ENCODE measurements at regions not wholly inside any gene's neighbourhood (a gene's known extent, or its start where the extent isn't known, plus 50 kb on each side); places are given as distances from the start of the nearest gene placed in this dataset.

GRCh38 chr6:51502996-51503395 lies 584.4 kb downstream of the PKHD1 start:
- ChIA-PET POLR2A (no interaction called here), CTCF (ENCODE audit: low intra/inter-chr PET ratio, low total read pairs) (no interaction called here)
- no TSS peak for BruUV-seq (replicated peaks)
- H3K27ac ChIP-seq (ENCODE audit: extremely low read length, insufficient read depth, low read length) = no peak overlapping the region
- no peak overlapping the region for H3K4me2 ChIP-seq (ENCODE audit: low read depth, low read length)
- H4K20me1 ChIP-seq (ENCODE audit: insufficient read depth, low read length) = no peaks in the 10 kb centered on the region
- no peaks in the 10 kb centered on the region for H3K79me2 ChIP-seq (ENCODE audit: insufficient read depth, low read length)
- no peaks in the 10 kb centered on the region for H3K36me3 ChIP-seq (replicated peaks in 1 of 2; ENCODE audit: control insufficient read depth in 1 of 2, insufficient read depth in 2 of 2, low read length in 2 of 2)
- TF ChIP-seq CSRNP2 (CRISPR knock-in tag; conservative IDR thresholded peaks at IDR 0.05; ENCODE audit: low read depth) = no peak
- no peak for TF ChIP-seq KAT2B (IDR thresholded peaks at IDR 0.05; ENCODE audit: borderline replicate concordance, low read depth, low read length)
- TF ChIP-seq ZNF615 (CRISPR knock-in tag; IDR thresholded peaks at IDR 0.05; ENCODE audit: borderline replicate concordance) = no peak
- TF ChIP-seq EZH2 (conservative IDR thresholded peaks at IDR 0.05; ENCODE audit: low read depth, low read length) = no peak
- no peak for TF ChIP-seq CBFB (CRISPR knock-in tag; IDR thresholded peaks at IDR 0.05)
- TF ChIP-seq PAF1 (CRISPR knock-in tag; IDR thresholded peaks at IDR 0.05) = no peak
- no peak for TF ChIP-seq EEA1 (CRISPR knock-in tag; IDR thresholded peaks at IDR 0.05; ENCODE audit: borderline replicate concordance)
- TF ChIP-seq NRL (CRISPR knock-in tag; IDR thresholded peaks at IDR 0.05; ENCODE audit: borderline replicate concordance) = no peak
- no peak for TF ChIP-seq KDM4B (CRISPR knock-in tag; IDR thresholded peaks at IDR 0.05)
- TF ChIP-seq ZFP82 (CRISPR knock-in tag; IDR thresholded peaks at IDR 0.05; ENCODE audit: borderline replicate concordance) = no peak
- no peak for TF ChIP-seq RBAK (CRISPR knock-in tag; IDR thresholded peaks at IDR 0.05)
- TF ChIP-seq TMF1 (CRISPR knock-in tag; IDR thresholded peaks at IDR 0.05; ENCODE audit: low read depth) = no peak
- no peak for TF ChIP-seq ZHX1 (CRISPR knock-in tag; IDR thresholded peaks at IDR 0.05; ENCODE audit: low read depth)
- TF ChIP-seq ZNF713 (CRISPR knock-in tag; IDR thresholded peaks at IDR 0.05) = no peak
- TF ChIP-seq NCOR1 (IDR thresholded peaks at IDR 0.05; ENCODE audit: borderline replicate concordance, low read length) = no peak
- no peak for TF ChIP-seq SSRP1 (CRISPR knock-in tag; IDR thresholded peaks at IDR 0.05)
- TF ChIP-seq ZNF580 (CRISPR knock-in tag; IDR thresholded peaks at IDR 0.05; ENCODE audit: borderline replicate concordance, low read depth) = no peak
- H3K9me3 ChIP-seq (ENCODE audit: low read length) = no peaks in the 10 kb centered on the region
- ATAC-seq = no peak
- H3K27me3 ChIP-seq (ENCODE audit: control insufficient read depth in 1 of 2, insufficient read depth in 2 of 2, low read length in 2 of 2) = no peaks in the 10 kb centered on the region
- H2AFZ ChIP-seq (ENCODE audit: low read length) = no peak overlapping the region
- intact Hi-C loops (cut with micrococcal nuclease; ENCODE audit: unreplicated experiment) (no loop called here), in situ Hi-C loops (cut with HindIII; ENCODE audit: extremely low pct_ligation_motif_present, low pct_unique_long_range_greater_than_20kb) (no loop called here)
- WGBS (ENCODE audit: low lambda C conversion rate) = 0% methylated on average over 1 of the region's 1 CpG
- no peaks in the 10 kb centered on the region for H3K4me1 ChIP-seq (ENCODE audit: insufficient read depth, low read length)
- DNase-seq (ENCODE audit: low spot score) = no peak
- FAIRE-seq = no peak
- H3K4me3 ChIP-seq (replicated peaks in 1 of 3; ENCODE audit: insufficient read depth in 1 of 3, low read depth in 2 of 3, low read length in 3 of 3) = no peak overlapping the region
- H3K9ac ChIP-seq (ENCODE audit: insufficient read depth, low read depth, low read length) = no peak overlapping the region
